H1 (cell line): ENCODE measurements at regions not wholly inside any gene's neighbourhood (a gene's known extent, or its start where the extent isn't known, plus 50 kb on each side); places are given as distances from the start of the nearest gene placed in this dataset.

Experiments used
- CTCF ChIA-PET: fragments of 300-600 bp; sonication (Branson Sonifier 250); formaldehyde crosslinking; loops from one replicate; lab custom pipeline; 2021; ENCODE audit not compliant: partially characterized antibody; lab: Charles Lee
- POLR2A ChIA-PET: fragments of 300-600 bp; sonication (Branson Sonifier 250); formaldehyde crosslinking; loops from one replicate; lab custom pipeline; 2021; ENCODE audit warnings: inconsistent platforms; ENCODE audit not compliant: partially characterized antibody; lab: Charles Lee
- DNase-seq, 2 experiments: peaks; one replicate each; pipeline versions ENCODE4 v3.0.0 to v3.0.0-alpha.2; 2010 to 2022; ENCODE audit warnings: low spot score in 2 of 2, low read depth in 1 of 2, mixed read lengths in 1 of 2
- FAIRE-seq: peaks from 2 replicates; lab custom pipeline; 2011; peaks lifted over from hg19 to GRCh38; lab: Jason Lieb, UNC
- H2AFZ ChIP-seq: 2 replicates; pipeline ENCODE4 v1.8.1; 2012; ENCODE audit warnings: low read length, inconsistent platforms
- H2AK5ac ChIP-seq: 2 replicates; pipeline ENCODE4 v1.6.1; 2013; ENCODE audit warnings: low read depth, low read length
- H2BK120ac ChIP-seq: replicated peaks from 2 replicates; pipeline ENCODE3; 2013; ENCODE audit warnings: low read depth, low read length, inconsistent platforms
- H2BK12ac ChIP-seq: 2 replicates; pipeline ENCODE4 v1.6.1; 2013; ENCODE audit warnings: low read depth, low read length
- H2BK15ac ChIP-seq: 2 replicates; pipeline ENCODE4 v1.6.1; 2013; ENCODE audit warnings: low read length
- H2BK20ac ChIP-seq: 2 replicates; pipeline ENCODE4 v1.6.1; 2013; ENCODE audit warnings: low read length
- H2BK5ac ChIP-seq: 2 replicates; pipeline ENCODE4 v1.6.1; 2013; ENCODE audit warnings: low read depth, low read length
- H3K14ac ChIP-seq: 2 replicates; pipeline ENCODE4 v1.6.1; 2013; ENCODE audit warnings: inconsistent platforms; ENCODE audit not compliant: insufficient read length
- H3K18ac ChIP-seq: 2 replicates; pipeline ENCODE4 v1.6.1; 2013; ENCODE audit warnings: low read length; ENCODE audit errors: extremely low read depth
- H3K23ac ChIP-seq: 2 replicates; pipeline ENCODE4 v1.6.1; 2013; ENCODE audit warnings: inconsistent platforms; ENCODE audit not compliant: insufficient read length
- H3K23me2 ChIP-seq: 2 replicates; pipeline ENCODE4 v1.6.1; 2013; ENCODE audit warnings: low read depth, low read length
- H3K27ac ChIP-seq: 2 replicates; pipeline ENCODE4 v1.6.1; 2011; ENCODE audit warnings: low read depth, low read length, inconsistent platforms
- H3K27me3 ChIP-seq, 4 experiments: replicated peaks in 1 of 4; 1 replicate in 1 of 4; 2 replicates in 3 of 4; pipeline versions ENCODE4 v1.6.1 to v1.8.1; 2011 to 2013; ENCODE audit warnings: low read length in 3 of 4, mild to moderate bottlenecking in 3 of 4, inconsistent platforms in 2 of 4, mixed read lengths in 2 of 4, moderate library complexity in 1 of 4; ENCODE audit not compliant: control insufficient read depth in 3 of 4, insufficient read depth in 3 of 4; ENCODE audit errors: extremely low read depth in 1 of 4
- H3K36me3 ChIP-seq, 4 experiments: 2 replicates each; pipeline versions ENCODE4 v1.6.1 to v1.8.1; 2011 to 2013; ENCODE audit warnings: mild to moderate bottlenecking in 4 of 4, low read length in 3 of 4, moderate library complexity in 2 of 4, control low read depth in 1 of 4, inconsistent platforms in 1 of 4; ENCODE audit not compliant: insufficient read depth in 4 of 4, control insufficient read depth in 2 of 4
- H3K4ac ChIP-seq: replicated peaks from 2 replicates; pipeline ENCODE3; 2013; ENCODE audit warnings: low read length, low read depth, mixed read lengths, inconsistent platforms; ENCODE audit not compliant: insufficient read length
- H3K4me1 ChIP-seq, 4 experiments: replicated peaks in 1 of 4; 1 replicate in 1 of 4; 2 replicates in 3 of 4; pipeline versions ENCODE4 v1.6.1 to v1.8.1; 2011 to 2013; ENCODE audit warnings: low read length in 3 of 4, inconsistent platforms in 2 of 4, mixed read lengths in 1 of 4; ENCODE audit not compliant: insufficient read depth in 4 of 4, control insufficient read depth in 3 of 4
- H3K4me2 ChIP-seq, 2 experiments: 2 replicates each; pipeline versions ENCODE4 v1.6.1 to v1.8.1; 2011 to 2013; ENCODE audit warnings: low read depth in 2 of 2, low read length in 2 of 2, control low read depth in 1 of 2, inconsistent platforms in 1 of 2, mild to moderate bottlenecking in 1 of 2; ENCODE audit not compliant: insufficient read depth in 1 of 2
- H3K4me3 ChIP-seq, 4 experiments: fragments of 200-600, 300-600 bp in 1 of 4; sonication (generic), shearing (Covaris generic), sonication (Bioruptor Twin) in 1 of 4; 2 replicates each; pipeline versions ENCODE4 v1.5.1 to v1.8.1; 2011 to 2016; ENCODE audit warnings: low read length in 4 of 4, low read depth in 3 of 4, control low read depth in 2 of 4, inconsistent platforms in 2 of 4, mild to moderate bottlenecking in 2 of 4, mixed read lengths in 1 of 4, moderate library complexity in 1 of 4; ENCODE audit not compliant: insufficient read depth in 2 of 4; ENCODE audit errors: extremely low read depth in 1 of 4
- H3K56ac ChIP-seq: replicated peaks from 2 replicates; pipeline ENCODE3; 2013; ENCODE audit warnings: low read depth, mild to moderate bottlenecking, mixed read lengths, low read length, inconsistent platforms; ENCODE audit not compliant: insufficient read length
- H3K79me1 ChIP-seq: 2 replicates; pipeline ENCODE4 v1.6.1; 2013; ENCODE audit warnings: low read depth, low read length, control low read depth
- H3K79me2 ChIP-seq, 2 experiments: 2 replicates each; pipeline versions ENCODE4 v1.6.1 to v1.8.1; 2012 to 2013; ENCODE audit warnings: low read length in 2 of 2, mild to moderate bottlenecking in 2 of 2, inconsistent platforms in 1 of 2; ENCODE audit not compliant: insufficient read depth in 2 of 2, control insufficient read depth in 1 of 2
- H3K9ac ChIP-seq, 4 experiments: replicated peaks in 1 of 4; 1 replicate in 1 of 4; 2 replicates in 3 of 4; pipeline versions ENCODE4 v1.6.1 to v1.8.1; 2011 to 2013; ENCODE audit warnings: low read depth in 3 of 4, low read length in 3 of 4, control low read depth in 2 of 4, mild to moderate bottlenecking in 2 of 4, moderate library complexity in 2 of 4, inconsistent platforms in 1 of 4; ENCODE audit errors: extremely low read depth in 1 of 4
- H3K9me3 ChIP-seq, 2 experiments: 2 replicates each; pipeline versions ENCODE4 v1.6.1 to v1.8.1; 2012 to 2013; ENCODE audit warnings: mild to moderate bottlenecking in 2 of 2, moderate library complexity in 2 of 2, control low read depth in 1 of 2, inconsistent platforms in 1 of 2, low read depth in 1 of 2, low read length in 1 of 2, mixed read lengths in 1 of 2; ENCODE audit not compliant: insufficient read depth in 2 of 2
- H4K20me1 ChIP-seq, 2 experiments: replicated peaks in 1 of 2; 2 replicates each; pipeline versions ENCODE3 to v1.8.1; 2011 to 2013; ENCODE audit warnings: inconsistent platforms in 2 of 2, low read length in 2 of 2, mild to moderate bottlenecking in 1 of 2; ENCODE audit not compliant: insufficient read depth in 2 of 2, control insufficient read depth in 1 of 2
- H4K5ac ChIP-seq: 2 replicates; pipeline ENCODE4 v1.6.1; 2013; ENCODE audit warnings: low read length, low read depth, mixed read lengths, inconsistent platforms; ENCODE audit not compliant: insufficient read length
- H4K8ac ChIP-seq: 2 replicates; pipeline ENCODE4 v1.8.0; 2013; ENCODE audit warnings: mild to moderate bottlenecking, moderate library complexity, low read length, inconsistent platforms; ENCODE audit not compliant: insufficient read depth; ENCODE audit errors: extremely low read depth
- H4K91ac ChIP-seq: replicated peaks from 2 replicates; pipeline ENCODE3; 2013; ENCODE audit warnings: low read length, mixed read lengths, inconsistent platforms; ENCODE audit not compliant: insufficient read length
- ATF2 ChIP-seq: IDR thresholded peaks from 2 replicates; pipeline ENCODE4 v1.6.1; 2012; ENCODE audit warnings: low read length, inconsistent platforms
- BCL11A ChIP-seq, 2 experiments: IDR thresholded peaks; one replicate each; pipeline ENCODE4 v1.6.1; 2011; ENCODE audit warnings: low read depth in 2 of 2, low read length in 2 of 2, mild to moderate bottlenecking in 2 of 2
- CHD2 ChIP-seq: IDR thresholded peaks from 2 replicates; pipeline ENCODE4 v1.6.1; 2012; ENCODE audit warnings: low read length, improper control_type of control experiment
- JUND ChIP-seq: IDR thresholded peaks from 2 replicates; pipeline ENCODE4 v1.6.1; 2011; ENCODE audit warnings: mild to moderate bottlenecking, improper control_type of control experiment, low read length
- NANOG ChIP-seq: IDR thresholded peaks from 2 replicates; pipeline ENCODE4 v1.6.1; 2011; ENCODE audit warnings: low read length, low read depth, mild to moderate bottlenecking, inconsistent platforms; ENCODE audit not compliant: insufficient read depth, poor library complexity, severe bottlenecking
- RNF2 ChIP-seq: fragments of 200-900, 300-1000 bp; sonication (generic); IDR thresholded peaks from 2 replicates; pipeline ENCODE4 v1.7.1; 2016; ENCODE audit warnings: borderline replicate concordance, low read depth, mild to moderate bottlenecking, antibody characterized with exemption, low read length; ENCODE audit not compliant: poor library complexity, severe bottlenecking; ENCODE audit errors: missing control alignments
- SIN3A ChIP-seq, 2 experiments: IDR thresholded peaks in 1 of 2; conservative IDR thresholded peaks in 1 of 2; 2 replicates each; pipeline ENCODE4 v1.6.1; 2011 to 2012; ENCODE audit warnings: low read length in 2 of 2, improper control_type of control experiment in 1 of 2, low read depth in 1 of 2, mild to moderate bottlenecking in 1 of 2
- SP1 ChIP-seq: IDR thresholded peaks from 2 replicates; pipeline ENCODE4 v1.6.1; 2011; ENCODE audit warnings: low read depth, low read length
- TAF1 ChIP-seq: IDR thresholded peaks from 2 replicates; pipeline ENCODE4 v1.6.1; 2011; ENCODE audit warnings: mild to moderate bottlenecking, low read depth, low read length
- TBP ChIP-seq: IDR thresholded peaks from 2 replicates; pipeline ENCODE4 v1.6.1; 2011; ENCODE audit warnings: low read depth, low read length, improper control_type of control experiment
- WGBS, 2 experiments: shearing (Covaris generic) in 1 of 2; methylation state at CpG; one replicate each; pipeline versions ENCODE4 v1.1.6 to v1.1.7; 2013 to 2015; ENCODE audit warnings: low lambda C conversion rate in 2 of 2, mixed read lengths in 2 of 2, inconsistent platforms in 1 of 2, low coverage in 1 of 2, missing lambda C conversion rate in 1 of 2; ENCODE audit not compliant: insufficient replicate concordance in 2 of 2, insufficient coverage in 1 of 2, insufficient read length in 1 of 2; ENCODE audit errors: extremely low coverage in 1 of 2, missing lambda C conversion rate in 1 of 2; 5-methylcytosine and 5-hydroxymethylcytosine counted together
- TF ChIP-seq, protein P1 (sequence below): IDR thresholded peaks from 2 replicates; pipeline ENCODE4 v1.6.1; 2012; ENCODE audit warnings: inconsistent platforms
- TF ChIP-seq, protein P2 (sequence below): IDR thresholded peaks from 2 replicates; pipeline ENCODE4 v1.6.1; 2011; ENCODE audit warnings: low read depth, mild to moderate bottlenecking, low read length; ENCODE audit not compliant: insufficient read depth

- H4K91ac ChIP-seq, result no peak overlapping the region
- H3K18ac ChIP-seq, result no peak overlapping the region
- H3K36me3 ChIP-seq, result no peaks in the 10 kb centered on the region
- no peak for FAIRE-seq
- H3K4me2 ChIP-seq, result no peak overlapping the region
- H3K27ac ChIP-seq, result no peak overlapping the region
- H3K4me3 ChIP-seq, result no peak overlapping the region
- H3K9me3 ChIP-seq, result no peaks in the 10 kb centered on the region
- DNase-seq, result no peak
- H3K79me1 ChIP-seq, result no peaks in the 10 kb centered on the region
- no peak overlapping the region for H3K4ac ChIP-seq
- no peak overlapping the region for H2BK12ac ChIP-seq
- H3K14ac ChIP-seq, result no peak overlapping the region
- H2BK20ac ChIP-seq, result no peak overlapping the region
- no peak overlapping the region for H3K23ac ChIP-seq
- H3K27me3 ChIP-seq, result no peaks in the 10 kb centered on the region
- no peak overlapping the region for H2BK15ac ChIP-seq
- no peak overlapping the region for H2BK120ac ChIP-seq
- no peak overlapping the region for H2AK5ac ChIP-seq
- POLR2A ChIA-PET, result no interaction called here
- no peaks in the 10 kb centered on the region for H3K4me1 ChIP-seq
- no peak overlapping the region for H3K56ac ChIP-seq
- no peaks in the 10 kb centered on the region for H4K20me1 ChIP-seq
- H3K23me2 ChIP-seq, result no peaks in the 10 kb centered on the region
- CTCF ChIA-PET, result no interaction called here
- H3K9ac ChIP-seq, result no peak overlapping the region
- H2AFZ ChIP-seq, result no peak overlapping the region
- H4K8ac ChIP-seq, result no peak overlapping the region
- no peaks in the 10 kb centered on the region for H3K79me2 ChIP-seq
- 100% methylated on average over 1 of the region's 1 CpG; no CpG with 5 or more reads in 1 of the 2 experiments for WGBS, 2 experiments
- no peak overlapping the region for H4K5ac ChIP-seq
- no peak overlapping the region for H2BK5ac ChIP-seq
- TF ChIP-seq, protein P1, sequence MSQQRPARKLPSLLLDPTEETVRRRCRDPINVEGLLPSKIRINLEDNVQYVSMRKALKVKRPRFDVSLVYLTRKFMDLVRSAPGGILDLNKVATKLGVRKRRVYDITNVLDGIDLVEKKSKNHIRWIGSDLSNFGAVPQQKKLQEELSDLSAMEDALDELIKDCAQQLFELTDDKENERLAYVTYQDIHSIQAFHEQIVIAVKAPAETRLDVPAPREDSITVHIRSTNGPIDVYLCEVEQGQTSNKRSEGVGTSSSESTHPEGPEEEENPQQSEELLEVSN, result no peak
- TF ChIP-seq TAF1 (no peak), NANOG (no peak), CHD2 (no peak), ATF2 (no peak), SP1 (no peak), RNF2 (no peak), JUND (no peak), BCL11A (IDR thresholded peaks at IDR 0.05; ENCODE audit: low read depth in 2 of 2, low read length in 2 of 2) (no peak), TBP (no peak), SIN3A (conservative IDR thresholded peaks at IDR 0.05 in 1 of 2, IDR thresholded peaks at IDR 0.05 in 1 of 2; ENCODE audit: low read depth in 1 of 2, low read length in 2 of 2) (no peak)
- TF ChIP-seq, protein P2, sequence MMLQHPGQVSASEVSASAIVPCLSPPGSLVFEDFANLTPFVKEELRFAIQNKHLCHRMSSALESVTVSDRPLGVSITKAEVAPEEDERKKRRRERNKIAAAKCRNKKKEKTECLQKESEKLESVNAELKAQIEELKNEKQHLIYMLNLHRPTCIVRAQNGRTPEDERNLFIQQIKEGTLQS, result no peak
Observed at GRCh38 chr2:150190546-150190945, 296.9 kb downstream of the RND3 start.
